ENCODE measurements at regions not wholly inside any gene's neighbourhood (a gene's known extent, or its start where the extent isn't known, plus 50 kb on each side); places are given as distances from the start of the nearest gene placed in this dataset.
"Not testable (repeated sequence)": the region's sequence is repeated elsewhere in the genome, so short reads cannot be mapped to it uniquely, and the experiment has no call there.

- H3K4me3 ChIP-seq (ENCODE audit: low read depth, low read length): no peak overlapping the region
- TF ChIP-seq CTCF (IDR thresholded peaks at IDR 0.05; ENCODE audit: borderline replicate concordance, insufficient read depth, low read depth, low read length): no peak
These were observed 105.4 kb downstream of the PSMG1 start for GRCh38 chr21:39077876-39078275.

- H3K4me3 ChIP-seq (ENCODE audit: low read depth, low read length): no peak overlapping the region
- TF ChIP-seq CTCF (IDR thresholded peaks at IDR 0.05; ENCODE audit: borderline replicate concordance, insufficient read depth, low read depth, low read length): no peak
These were observed 108.7 kb downstream of the PSMG1 start for GRCh38 chr21:39074508-39074907.

GRCh38 chr21:39073717-39074116 lies 109.5 kb downstream of the PSMG1 start:
- no peak overlapping the region for H3K4me3 ChIP-seq (ENCODE audit: low read depth, low read length)
- no peak for TF ChIP-seq CTCF (IDR thresholded peaks at IDR 0.05; ENCODE audit: borderline replicate concordance, insufficient read depth, low read depth, low read length)

GRCh38 chr21:39073063-39073462 lies 110.2 kb downstream of the PSMG1 start:
- H3K4me3 ChIP-seq (ENCODE audit: low read depth, low read length): no peak overlapping the region
- no peak for TF ChIP-seq CTCF (IDR thresholded peaks at IDR 0.05; ENCODE audit: borderline replicate concordance, insufficient read depth, low read depth, low read length)

GRCh38 chr21:39072468-39072867 lies 110.8 kb downstream of the PSMG1 start:
- H3K4me3 ChIP-seq (ENCODE audit: low read depth, low read length): no peak overlapping the region
- no peak for TF ChIP-seq CTCF (IDR thresholded peaks at IDR 0.05; ENCODE audit: borderline replicate concordance, insufficient read depth, low read depth, low read length)

GRCh38 chr21:39071623-39072214 lies 111.5 kb downstream of the PSMG1 start:
- no peak for TF ChIP-seq CTCF (IDR thresholded peaks at IDR 0.05; ENCODE audit: borderline replicate concordance, insufficient read depth, low read depth, low read length)
- H3K4me3 ChIP-seq (ENCODE audit: low read depth, low read length): no peak overlapping the region

- H3K4me3 ChIP-seq (ENCODE audit: low read depth, low read length): not testable (repeated sequence)
These were observed 113.4 kb downstream of the PSMG1 start for GRCh38 chr21:39069856-39070255.

Measured in GM12875 (cell line).